GM23338 (cell line): ENCODE measurements at regions not wholly inside any gene's neighbourhood (a gene's known extent, or its start where the extent isn't known, plus 50 kb on each side); places are given as distances from the start of the nearest gene placed in this dataset.

Experiments used
- CTCF ChIP-seq, 2 experiments: fragments of 200-600 bp in 1 of 2; sonication (generic) in 1 of 2; conservative IDR thresholded peaks; 2 replicates each; pipeline versions ENCODE4 v1.5.1 to v1.6.1; 2016 to 2017; ENCODE audit warnings: antibody characterized with exemption in 2 of 2, low read depth in 2 of 2, mild to moderate bottlenecking in 2 of 2, moderate library complexity in 1 of 2
- EZH2 ChIP-seq: fragments of 200-600 bp; sonication (generic); IDR thresholded peaks from one replicate; pipeline ENCODE4 v1.8.0; 2017; ENCODE audit warnings: antibody characterized with exemption, mild to moderate bottlenecking, low read depth; ENCODE audit not compliant: unreplicated experiment
- EZH2phosphoT487 ChIP-seq: fragments of 200-600 bp; sonication (generic); IDR thresholded peaks from one replicate; pipeline ENCODE4 v1.8.1; 2018; ENCODE audit warnings: antibody characterized with exemption; ENCODE audit not compliant: unreplicated experiment
- POLR2AphosphoS5 ChIP-seq: IDR thresholded peaks from 2 replicates; pipeline ENCODE4 v1.6.1; 2016; ENCODE audit warnings: antibody characterized with exemption, low read depth
- STAT1 ChIP-seq: IDR thresholded peaks from one replicate; pipeline ENCODE4 v1.6.1; 2016; ENCODE audit warnings: antibody characterized with exemption; ENCODE audit not compliant: unreplicated experiment
- ZNF114 ChIP-seq: fragments of 250-450 bp; sonication (Bioruptor Pico); IDR thresholded peaks from 2 replicates; pipeline ENCODE4 v1.5.0; 2020; ENCODE audit warnings: mild to moderate bottlenecking, moderate library complexity

DNA sequence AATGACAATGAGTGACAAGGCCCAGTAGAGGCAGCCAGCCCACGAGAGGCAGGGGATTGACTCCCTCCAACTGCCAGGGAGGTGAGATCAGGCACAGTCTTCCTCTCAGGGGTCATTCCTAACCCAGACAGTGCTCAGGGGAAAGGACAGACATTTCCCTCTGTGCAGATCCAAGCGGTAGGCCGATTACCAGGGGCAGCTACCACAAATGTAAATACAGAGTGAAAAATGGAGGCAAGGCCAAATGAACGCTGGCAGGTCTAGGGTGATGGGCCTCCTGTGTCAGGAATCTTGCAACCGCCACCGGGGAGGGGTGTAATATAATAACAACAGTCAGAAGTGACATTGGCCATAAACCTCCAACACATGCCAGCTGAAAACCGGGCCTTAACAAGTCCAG is 881.4 kb downstream of the UQCRFS1 start:
- TF ChIP-seq CTCF (conservative IDR thresholded peaks at IDR 0.05; ENCODE audit: low read depth in 2 of 2) (no peak), EZH2phosphoT487 (no peak), POLR2AphosphoS5 (no peak), ZNF114 (no peak), STAT1 (no peak), EZH2 (no peak)
